ENCODE measurements at regions not wholly inside any gene's neighbourhood (a gene's known extent, or its start where the extent isn't known, plus 50 kb on each side); places are given as distances from the start of the nearest gene placed in this dataset.

DNA sequence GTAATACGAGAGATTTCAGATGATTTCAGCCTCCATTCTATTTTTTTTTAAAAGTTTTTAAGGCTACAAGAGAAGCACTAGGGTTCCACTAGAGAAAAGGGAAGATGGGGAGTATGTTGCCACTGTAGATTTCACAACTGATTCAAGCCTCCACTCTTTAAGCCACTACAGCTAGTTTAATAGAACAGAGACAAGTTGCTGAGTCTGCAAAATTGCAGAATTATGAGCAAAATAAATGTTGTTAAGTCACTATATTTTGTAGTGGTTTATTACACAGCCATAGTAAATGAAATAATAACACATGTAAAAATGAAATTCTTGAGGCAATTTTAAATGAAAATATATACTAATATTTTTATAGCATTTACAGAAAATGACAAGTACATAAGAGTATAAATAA lies 96.0 kb upstream of the POT1 start:
- Histone ChIP-seq H3K9ac (ENCODE audit: insufficient read depth, low read length) (no peak overlapping the region), H4K20me1 (ENCODE audit: control insufficient read depth, extremely low read depth, insufficient read depth, low read length) (no peaks in the 10 kb centered on the region), H3K4me1 (ENCODE audit: control insufficient read depth, extremely low read depth, insufficient read depth, low read length) (no peaks in the 10 kb centered on the region), H3K27ac (ENCODE audit: insufficient read depth, low read length) (no peak overlapping the region), H3K79me2 (ENCODE audit: control insufficient read depth, insufficient read depth, low read length) (no peaks in the 10 kb centered on the region), H3K4me2 (ENCODE audit: extremely low read depth, insufficient read depth, low read length) (no peak overlapping the region), H3K27me3 (ENCODE audit: control insufficient read depth, insufficient read depth, low read length) (no peaks in the 10 kb centered on the region), H3K4me3 (replicated peaks in 1 of 4; ENCODE audit: control extremely low read depth in 1 of 4, insufficient read depth in 1 of 4, low read depth in 3 of 4, low read length in 4 of 4) (no peak overlapping the region), H3K36me3 (ENCODE audit: control insufficient read depth, insufficient read depth, low read length) (no peaks in the 10 kb centered on the region), H2AFZ (ENCODE audit: low read length) (no peak overlapping the region), H3K9me3 (ENCODE audit: control insufficient read depth, insufficient read depth, low read depth, low read length) (no peaks in the 10 kb centered on the region)
- no peak for DNase-seq (ENCODE audit: low read depth in 2 of 2)
- TF ChIP-seq EZH2 (IDR thresholded peaks at IDR 0.05; ENCODE audit: low read length, missing control alignments) (no peak), CTCF (conservative IDR thresholded peaks at IDR 0.05 in 1 of 2, IDR thresholded peaks at IDR 0.05 in 1 of 2; ENCODE audit: low read depth in 1 of 2, low read length in 2 of 2) (no peak)

GRCh38 chr7:125020801-125021200 lies 91.2 kb upstream of the POT1 start:
- H3K27ac ChIP-seq (ENCODE audit: insufficient read depth, low read length) = no peak overlapping the region
- H3K9me3 ChIP-seq (ENCODE audit: control insufficient read depth, insufficient read depth, low read depth, low read length) = no peaks in the 10 kb centered on the region
- no peak overlapping the region for H3K9ac ChIP-seq (ENCODE audit: insufficient read depth, low read length)
- DNase-seq (ENCODE audit: low read depth in 2 of 2) = peak in 1 of 2 donors; percentile 53
- H3K27me3 ChIP-seq (ENCODE audit: control insufficient read depth, insufficient read depth, low read length) = no peaks in the 10 kb centered on the region
- no peak overlapping the region for H2AFZ ChIP-seq (ENCODE audit: low read length)
- no peaks in the 10 kb centered on the region for H3K36me3 ChIP-seq (ENCODE audit: control insufficient read depth, insufficient read depth, low read length)
- no peaks in the 10 kb centered on the region for H4K20me1 ChIP-seq (ENCODE audit: control insufficient read depth, extremely low read depth, insufficient read depth, low read length)
- H3K4me3 ChIP-seq (replicated peaks in 1 of 4; ENCODE audit: control extremely low read depth in 1 of 4, insufficient read depth in 1 of 4, low read depth in 3 of 4, low read length in 4 of 4) = no peak overlapping the region
- H3K4me1 ChIP-seq (ENCODE audit: control insufficient read depth, extremely low read depth, insufficient read depth, low read length) = no peaks in the 10 kb centered on the region
- H3K79me2 ChIP-seq (ENCODE audit: control insufficient read depth, insufficient read depth, low read length) = no peaks in the 10 kb centered on the region
- TF ChIP-seq EZH2 (IDR thresholded peaks at IDR 0.05; ENCODE audit: low read length, missing control alignments) = no peak
- TF ChIP-seq CTCF (conservative IDR thresholded peaks at IDR 0.05 in 1 of 2, IDR thresholded peaks at IDR 0.05 in 1 of 2; ENCODE audit: low read depth in 1 of 2, low read length in 2 of 2) = no peak
- no peak overlapping the region for H3K4me2 ChIP-seq (ENCODE audit: extremely low read depth, insufficient read depth, low read length)

- Histone ChIP-seq H3K27me3 (ENCODE audit: control insufficient read depth, insufficient read depth, low read length) (no peaks in the 10 kb centered on the region), H2AFZ (ENCODE audit: low read length) (no peak overlapping the region), H3K4me2 (ENCODE audit: extremely low read depth, insufficient read depth, low read length) (no peak overlapping the region), H3K4me3 (replicated peaks in 1 of 4; ENCODE audit: control extremely low read depth in 1 of 4, insufficient read depth in 1 of 4, low read depth in 3 of 4, low read length in 4 of 4) (no peak overlapping the region), H3K79me2 (ENCODE audit: control insufficient read depth, insufficient read depth, low read length) (no peaks in the 10 kb centered on the region), H3K27ac (ENCODE audit: insufficient read depth, low read length) (no peak overlapping the region), H3K4me1 (ENCODE audit: control insufficient read depth, extremely low read depth, insufficient read depth, low read length) (no peaks in the 10 kb centered on the region), H3K9ac (ENCODE audit: insufficient read depth, low read length) (no peak overlapping the region), H3K9me3 (ENCODE audit: control insufficient read depth, insufficient read depth, low read depth, low read length) (no peaks in the 10 kb centered on the region), H3K36me3 (ENCODE audit: control insufficient read depth, insufficient read depth, low read length) (no peaks in the 10 kb centered on the region), H4K20me1 (ENCODE audit: control insufficient read depth, extremely low read depth, insufficient read depth, low read length) (no peaks in the 10 kb centered on the region)
- no peak for TF ChIP-seq EZH2 (IDR thresholded peaks at IDR 0.05; ENCODE audit: low read length, missing control alignments)
- TF ChIP-seq CTCF (conservative IDR thresholded peaks at IDR 0.05 in 1 of 2, IDR thresholded peaks at IDR 0.05 in 1 of 2; ENCODE audit: low read depth in 1 of 2, low read length in 2 of 2) = no peak
- no peak for DNase-seq (ENCODE audit: low read depth in 2 of 2)
Observed at GRCh38 chr7:125010540-125010939, 80.9 kb upstream of the POT1 start.

All from fibroblast of lung (primary cell).